Ishikawa (cell line): ENCODE measurements at regions not wholly inside any gene's neighbourhood (a gene's known extent, or its start where the extent isn't known, plus 50 kb on each side); places are given as distances from the start of the nearest gene placed in this dataset.

Source experiments
- CEBPB ChIP-seq: IDR thresholded peaks from 2 replicates; pipeline ENCODE4 v1.6.1; 2012
- CREB1 ChIP-seq: IDR thresholded peaks from 2 replicates; pipeline ENCODE4 v1.6.1; 2012; ENCODE audit warnings: low read depth
- EGR1 ChIP-seq: IDR thresholded peaks from 2 replicates; pipeline ENCODE4 v1.6.1; 2012
- EP300 ChIP-seq: IDR thresholded peaks from 2 replicates; pipeline ENCODE4 v1.6.1; 2012; ENCODE audit warnings: borderline replicate concordance
- FOXM1 ChIP-seq: IDR thresholded peaks from 2 replicates; pipeline ENCODE4 v1.6.1; 2012; ENCODE audit warnings: low read depth, borderline replicate concordance
- MAX ChIP-seq: IDR thresholded peaks from 2 replicates; pipeline ENCODE4 v1.6.1; 2012
- NFIC ChIP-seq: IDR thresholded peaks from 2 replicates; pipeline ENCODE4 v1.6.1; 2012
- RAD21 ChIP-seq: IDR thresholded peaks from 2 replicates; pipeline ENCODE4 v1.6.1; 2012; ENCODE audit warnings: low read depth
- TAF1 ChIP-seq: IDR thresholded peaks from 2 replicates; pipeline ENCODE4 v1.6.1; 2012; ENCODE audit warnings: low read depth, mild to moderate bottlenecking
- TCF12 ChIP-seq: IDR thresholded peaks from 2 replicates; pipeline ENCODE4 v1.6.1; 2012; ENCODE audit warnings: low read depth
- TEAD4 ChIP-seq: IDR thresholded peaks from 2 replicates; pipeline ENCODE4 v1.6.1; 2012
- YY1 ChIP-seq: IDR thresholded peaks from 2 replicates; pipeline ENCODE4 v1.6.1; 2012; ENCODE audit warnings: low read depth
- ZBTB7A ChIP-seq: IDR thresholded peaks from 2 replicates; pipeline ENCODE4 v1.6.1; 2012; ENCODE audit warnings: low read depth
- TF ChIP-seq, protein P1 (sequence below): IDR thresholded peaks from 2 replicates; pipeline ENCODE4 v1.6.1; 2012
- TF ChIP-seq, protein P2 (sequence below): IDR thresholded peaks from 2 replicates; pipeline ENCODE4 v1.6.1; 2012; ENCODE audit warnings: low read depth, mild to moderate bottlenecking

GRCh38 chr12:5210923-5211290 lies 167.2 kb downstream of the KCNA5 start:
- no peak for TF ChIP-seq EGR1
- TF ChIP-seq EP300: no peak
- no peak for TF ChIP-seq RAD21
- TF ChIP-seq CEBPB: no peak

GRCh38 chr12:5213336-5213735 lies 169.7 kb downstream of the KCNA5 start:
- no peak for TF ChIP-seq EGR1
- TF ChIP-seq CEBPB: no peak
- TF ChIP-seq NFIC: no peak
- no peak for TF ChIP-seq TAF1
- TF ChIP-seq RAD21: no peak
- TF ChIP-seq MAX: no peak
- TF ChIP-seq, protein P1, sequence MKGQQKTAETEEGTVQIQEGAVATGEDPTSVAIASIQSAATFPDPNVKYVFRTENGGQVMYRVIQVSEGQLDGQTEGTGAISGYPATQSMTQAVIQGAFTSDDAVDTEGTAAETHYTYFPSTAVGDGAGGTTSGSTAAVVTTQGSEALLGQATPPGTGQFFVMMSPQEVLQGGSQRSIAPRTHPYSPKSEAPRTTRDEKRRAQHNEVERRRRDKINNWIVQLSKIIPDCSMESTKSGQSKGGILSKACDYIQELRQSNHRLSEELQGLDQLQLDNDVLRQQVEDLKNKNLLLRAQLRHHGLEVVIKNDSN: no peak
- no peak for TF ChIP-seq EP300
- no peak for TF ChIP-seq YY1

DNA sequence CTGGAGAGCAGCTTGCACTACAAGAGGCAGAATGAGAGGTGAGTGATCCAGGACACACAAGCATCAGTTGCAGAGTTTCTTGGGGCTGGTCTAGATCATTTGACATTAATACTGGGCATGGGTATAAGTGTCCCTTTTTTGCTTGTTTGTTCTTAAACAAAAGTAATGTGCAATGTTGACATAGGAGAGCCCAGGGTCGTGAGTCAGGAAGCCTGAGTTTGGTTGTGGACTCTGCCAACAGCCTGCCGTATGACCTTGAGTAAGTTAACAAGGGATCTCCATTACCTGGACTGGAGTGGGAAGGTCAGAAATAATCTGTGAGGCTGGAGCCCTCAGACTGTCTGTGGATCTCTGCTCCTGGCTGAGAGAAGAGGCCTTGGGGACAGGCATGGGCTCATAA lies 170.3 kb downstream of the KCNA5 start:
- no peak for TF ChIP-seq EGR1
- no peak for TF ChIP-seq MAX
- TF ChIP-seq RAD21: no peak
- TF ChIP-seq NFIC: no peak
- no peak for TF ChIP-seq TCF12
- TF ChIP-seq, protein P1: no peak
- TF ChIP-seq CEBPB: no peak
- no peak for TF ChIP-seq TAF1
- TF ChIP-seq, protein P2, sequence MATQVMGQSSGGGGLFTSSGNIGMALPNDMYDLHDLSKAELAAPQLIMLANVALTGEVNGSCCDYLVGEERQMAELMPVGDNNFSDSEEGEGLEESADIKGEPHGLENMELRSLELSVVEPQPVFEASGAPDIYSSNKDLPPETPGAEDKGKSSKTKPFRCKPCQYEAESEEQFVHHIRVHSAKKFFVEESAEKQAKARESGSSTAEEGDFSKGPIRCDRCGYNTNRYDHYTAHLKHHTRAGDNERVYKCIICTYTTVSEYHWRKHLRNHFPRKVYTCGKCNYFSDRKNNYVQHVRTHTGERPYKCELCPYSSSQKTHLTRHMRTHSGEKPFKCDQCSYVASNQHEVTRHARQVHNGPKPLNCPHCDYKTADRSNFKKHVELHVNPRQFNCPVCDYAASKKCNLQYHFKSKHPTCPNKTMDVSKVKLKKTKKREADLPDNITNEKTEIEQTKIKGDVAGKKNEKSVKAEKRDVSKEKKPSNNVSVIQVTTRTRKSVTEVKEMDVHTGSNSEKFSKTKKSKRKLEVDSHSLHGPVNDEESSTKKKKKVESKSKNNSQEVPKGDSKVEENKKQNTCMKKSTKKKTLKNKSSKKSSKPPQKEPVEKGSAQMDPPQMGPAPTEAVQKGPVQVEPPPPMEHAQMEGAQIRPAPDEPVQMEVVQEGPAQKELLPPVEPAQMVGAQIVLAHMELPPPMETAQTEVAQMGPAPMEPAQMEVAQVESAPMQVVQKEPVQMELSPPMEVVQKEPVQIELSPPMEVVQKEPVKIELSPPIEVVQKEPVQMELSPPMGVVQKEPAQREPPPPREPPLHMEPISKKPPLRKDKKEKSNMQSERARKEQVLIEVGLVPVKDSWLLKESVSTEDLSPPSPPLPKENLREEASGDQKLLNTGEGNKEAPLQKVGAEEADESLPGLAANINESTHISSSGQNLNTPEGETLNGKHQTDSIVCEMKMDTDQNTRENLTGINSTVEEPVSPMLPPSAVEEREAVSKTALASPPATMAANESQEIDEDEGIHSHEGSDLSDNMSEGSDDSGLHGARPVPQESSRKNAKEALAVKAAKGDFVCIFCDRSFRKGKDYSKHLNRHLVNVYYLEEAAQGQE: no peak
- TF ChIP-seq FOXM1: no peak
- TF ChIP-seq CREB1: no peak
- no peak for TF ChIP-seq YY1
- no peak for TF ChIP-seq ZBTB7A
- TF ChIP-seq TEAD4: no peak

GRCh38 chr12:5217936-5218335 lies 174.3 kb downstream of the KCNA5 start:
- TF ChIP-seq YY1 (no peak), TEAD4 (no peak), TCF12 (no peak), CREB1 (no peak), EP300 (no peak), ZBTB7A (no peak), FOXM1 (no peak), MAX (no peak), CEBPB (no peak), NFIC (no peak), TAF1 (no peak), RAD21 (no peak)
- TF ChIP-seq, protein P1: no peak

DNA sequence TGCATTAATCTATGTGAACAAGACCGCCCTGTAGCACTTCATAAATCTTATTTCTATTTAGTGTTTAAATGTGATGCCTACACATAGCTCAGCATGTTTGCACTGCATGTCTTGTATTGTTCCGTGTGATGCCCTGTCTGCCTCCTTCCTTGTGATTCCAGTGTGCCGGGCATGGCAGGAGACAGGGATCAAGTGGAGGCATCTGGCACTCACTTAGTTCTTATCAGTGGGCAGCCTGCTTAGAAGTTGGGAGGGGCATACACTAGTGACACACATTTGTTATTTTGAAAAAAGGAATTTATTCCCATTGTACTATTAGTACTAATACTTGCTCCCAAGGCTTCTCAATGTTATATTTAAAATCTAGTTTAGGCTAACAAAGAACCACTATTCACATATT lies 176.4 kb downstream of the KCNA5 start:
- no peak for TF ChIP-seq ZBTB7A
- no peak for TF ChIP-seq CEBPB
- TF ChIP-seq EGR1: no peak
- no peak for TF ChIP-seq MAX
- no peak for TF ChIP-seq TAF1
- TF ChIP-seq, protein P2: no peak
- no peak for TF ChIP-seq RAD21
- no peak for TF ChIP-seq TCF12
- TF ChIP-seq EP300: no peak
- no peak for TF ChIP-seq CREB1
- TF ChIP-seq, protein P1: no peak
- TF ChIP-seq FOXM1: no peak
- TF ChIP-seq NFIC: no peak
- TF ChIP-seq TEAD4: no peak
- TF ChIP-seq YY1: no peak
